G401 (cell line): ENCODE measurements at regions not wholly inside any gene's neighbourhood (a gene's known extent, or its start where the extent isn't known, plus 50 kb on each side); places are given as distances from the start of the nearest gene placed in this dataset.
"Not testable (repeated sequence)": the region's sequence is repeated elsewhere in the genome, so short reads cannot be mapped to it uniquely, and the experiment has no call there.

Experiments
- DNase-seq: peaks from one replicate; pipeline ENCODE4 v3.0.0-alpha.2; 2015; ENCODE audit warnings: low spot score
- in situ Hi-C: cut with HindIII; loops from 2 replicates; pipeline ENCODE4 v1.10.0; 2016; ENCODE audit warnings: low sequenced_read_pairs, mixed read lengths

DNA sequence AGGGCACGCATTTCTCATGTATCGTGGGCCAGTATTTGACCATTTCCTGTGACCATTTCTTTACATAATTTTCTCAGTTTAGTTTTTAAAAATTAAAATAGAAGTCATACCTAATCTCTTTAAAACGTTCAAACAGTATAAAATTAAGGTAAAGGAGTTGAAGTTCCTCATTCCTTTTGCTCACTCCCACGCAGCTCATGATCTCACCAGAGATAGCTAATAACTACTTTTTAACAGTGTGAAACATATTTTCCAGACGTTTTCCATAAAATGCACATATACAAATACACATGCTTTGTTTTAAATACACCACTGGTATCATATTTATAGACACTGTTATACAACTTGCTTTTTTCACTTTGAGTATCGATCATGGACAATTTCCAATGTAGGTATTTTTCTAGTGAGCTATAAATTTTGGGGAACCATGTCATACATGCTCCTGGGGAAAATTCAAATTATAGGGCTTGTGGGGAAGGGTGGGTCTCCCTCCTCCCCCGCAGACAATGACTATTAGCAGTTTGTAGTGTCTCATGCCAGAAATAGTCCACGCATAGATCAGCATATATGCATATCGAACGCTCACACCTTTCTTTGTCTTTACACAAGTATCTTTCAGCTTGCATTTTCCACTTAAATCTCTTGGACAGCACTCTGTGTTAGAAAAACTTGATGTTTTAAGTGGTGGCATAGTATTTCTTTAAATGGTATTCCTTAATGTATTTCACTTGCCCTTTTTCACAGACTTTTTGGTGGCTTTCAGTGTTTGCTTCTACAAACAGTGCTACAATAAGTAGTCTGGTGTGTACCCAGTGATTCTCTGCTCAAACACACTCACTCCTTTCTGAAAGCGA lies 145.5 kb upstream of the ZNF217 start:
- in situ Hi-C loops: no loop called here
- no peak for DNase-seq

DNA sequence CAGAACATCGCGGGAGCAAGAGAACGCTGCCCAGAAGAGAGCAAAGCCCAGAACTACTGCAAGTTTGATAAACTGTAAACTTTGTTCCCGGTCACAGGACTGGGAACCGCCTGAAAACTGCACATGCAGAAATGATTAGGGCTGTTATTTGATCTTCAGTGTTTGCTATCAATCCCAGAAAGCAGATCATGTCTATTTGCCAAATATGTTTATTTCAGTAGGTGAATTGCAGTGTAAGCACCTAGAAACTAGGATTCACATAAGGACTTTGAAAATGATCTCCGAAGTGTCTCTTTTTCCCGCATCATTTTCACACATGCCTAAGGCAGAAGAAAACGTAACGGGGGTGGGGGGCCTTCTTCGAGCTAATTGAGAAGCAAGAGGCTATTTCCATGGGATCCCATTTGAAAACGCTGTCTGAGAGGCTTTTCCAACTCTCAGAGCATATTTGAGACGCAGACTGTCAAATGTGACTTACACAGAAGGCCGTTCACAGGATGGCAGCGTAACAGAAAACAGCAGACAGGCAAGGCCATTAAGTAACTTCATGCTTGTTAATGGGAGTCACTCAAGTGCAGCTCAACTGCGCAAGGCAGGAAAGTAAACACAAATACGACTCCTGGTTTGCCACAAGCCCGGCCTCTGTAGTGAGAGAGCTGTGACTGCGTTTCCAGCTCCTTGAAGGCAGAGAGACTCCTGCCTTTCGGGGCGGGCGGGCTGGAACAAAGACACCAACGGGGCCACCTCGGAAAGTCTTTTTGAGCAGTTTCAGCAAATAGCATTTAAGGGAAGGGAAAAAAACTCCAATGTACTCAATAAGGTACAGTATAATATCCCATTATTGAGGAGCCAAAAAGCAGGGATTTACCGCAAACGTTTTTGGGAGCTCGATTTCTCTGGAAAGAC lies 144.7 kb upstream of the ZNF217 start:
- peak; percentile 69 for DNase-seq
- in situ Hi-C loops: no loop called here

DNA sequence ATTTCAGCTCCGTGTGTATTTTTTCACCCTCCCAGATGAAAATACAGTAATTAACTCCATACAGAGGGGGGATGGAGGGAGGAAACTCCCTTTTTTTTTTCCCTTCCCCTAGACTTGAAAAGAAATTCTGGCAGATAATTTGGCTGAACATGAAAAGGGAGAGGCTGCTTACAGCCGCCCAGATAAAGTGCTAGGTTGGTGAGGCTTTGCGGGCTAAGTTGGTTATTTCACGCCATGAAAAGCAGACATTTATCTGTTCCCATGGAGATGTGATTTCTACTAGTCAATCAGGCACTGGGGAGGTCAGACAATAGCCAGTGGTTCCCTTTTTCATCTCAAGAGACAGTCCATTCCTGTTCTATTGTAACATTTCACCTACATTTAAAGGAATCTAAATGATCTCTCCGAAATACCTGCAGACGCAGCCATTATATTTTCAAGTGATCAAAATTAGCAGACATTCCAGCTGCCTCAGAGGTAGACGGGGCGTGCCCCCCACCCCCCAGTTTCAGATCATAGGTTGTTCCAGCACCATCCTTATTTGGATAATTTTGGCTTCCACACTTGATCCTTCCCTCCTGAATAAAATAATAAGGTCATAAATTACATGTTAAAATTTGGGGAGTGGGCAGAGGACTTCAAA lies 143.9 kb upstream of the ZNF217 start:
- in situ Hi-C loops: no loop called here
- no peak for DNase-seq

DNA sequence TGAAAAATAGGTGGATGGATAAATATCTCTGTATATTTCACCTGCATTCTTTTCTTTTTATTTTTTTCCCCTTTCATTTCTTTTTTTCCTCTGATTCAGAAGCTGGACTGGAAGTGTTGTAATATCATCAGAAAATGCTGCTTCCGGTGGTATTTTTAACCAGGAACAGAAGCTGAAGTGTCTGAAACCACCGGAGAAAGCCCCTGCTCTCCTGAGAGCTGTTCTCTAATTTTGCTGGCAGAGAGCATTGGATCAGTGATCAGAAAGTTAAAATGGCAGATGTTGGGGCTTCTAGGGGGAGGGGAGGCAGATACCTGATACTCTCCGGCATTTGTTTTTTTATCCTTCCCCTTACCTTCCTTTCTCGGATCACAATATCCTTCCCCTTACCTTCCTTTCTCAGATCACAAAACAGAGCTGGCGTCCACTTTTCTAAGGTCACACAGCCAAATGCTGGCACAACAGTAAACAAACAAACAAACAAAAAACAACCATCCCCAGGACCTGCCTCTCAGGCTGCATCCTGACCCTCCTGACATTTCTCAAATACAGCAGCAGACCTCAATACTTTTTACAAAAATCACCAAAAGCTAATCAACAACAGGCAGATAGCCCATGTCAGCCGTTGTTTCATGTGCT lies 143.2 kb upstream of the ZNF217 start:
- DNase-seq: no peak
- in situ Hi-C loops: no loop called here

DNA sequence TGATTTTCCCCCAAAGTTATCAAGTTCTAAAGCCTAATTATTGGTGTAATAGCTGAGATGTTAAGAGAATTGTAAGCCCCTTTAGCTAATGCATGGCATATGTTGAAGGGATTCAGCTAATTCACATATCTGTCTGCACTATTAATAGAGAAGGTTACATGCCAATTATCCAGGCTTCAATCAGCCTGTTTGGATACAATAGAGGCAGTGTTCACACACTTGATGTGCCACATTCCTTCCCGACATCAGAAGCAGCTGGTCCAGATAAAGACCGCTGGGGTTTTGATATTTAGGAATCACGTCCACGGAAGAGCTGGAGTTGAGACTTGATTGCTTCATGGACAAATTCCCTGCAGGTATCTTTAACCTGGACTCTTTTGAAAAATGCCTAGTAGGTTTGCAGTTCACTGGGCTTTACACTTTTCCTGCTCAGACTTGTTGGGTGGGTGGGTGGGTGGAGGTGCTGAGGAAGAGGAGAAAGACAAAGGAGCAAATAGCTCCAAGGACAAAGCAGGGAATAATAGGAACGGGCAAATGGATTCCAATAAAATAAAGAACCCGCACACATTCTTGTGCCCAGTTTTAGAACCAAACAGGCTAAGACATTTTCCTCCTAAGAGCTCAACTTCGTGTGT lies 142.6 kb upstream of the ZNF217 start:
- no peak for DNase-seq
- in situ Hi-C loops: no loop called here

DNA sequence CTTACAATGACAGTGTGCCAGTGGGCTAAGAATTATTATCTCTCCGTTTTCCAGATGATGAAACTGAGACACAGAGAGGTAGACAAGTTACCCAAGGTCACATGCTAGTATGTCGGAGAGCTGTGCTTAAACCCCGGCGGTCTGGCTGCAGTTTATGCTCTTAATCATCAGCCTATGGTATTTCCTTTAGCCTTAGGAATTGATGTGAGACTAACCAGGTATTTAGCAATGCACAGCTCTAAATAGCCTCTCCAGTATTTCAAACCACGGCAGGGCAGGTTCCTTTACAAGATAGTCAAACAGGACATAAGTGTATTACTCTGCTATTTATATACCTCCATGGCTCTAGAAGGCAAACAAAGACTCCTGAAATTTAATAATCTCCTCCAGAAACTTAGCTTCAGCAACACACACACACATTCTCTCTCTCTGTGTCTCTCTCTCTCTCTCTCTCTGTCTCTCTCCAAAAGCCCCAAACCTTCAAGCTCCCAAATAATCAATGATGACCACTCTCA lies 142.0 kb upstream of the ZNF217 start:
- DNase-seq: no peak
- in situ Hi-C loops: no loop called here

DNA sequence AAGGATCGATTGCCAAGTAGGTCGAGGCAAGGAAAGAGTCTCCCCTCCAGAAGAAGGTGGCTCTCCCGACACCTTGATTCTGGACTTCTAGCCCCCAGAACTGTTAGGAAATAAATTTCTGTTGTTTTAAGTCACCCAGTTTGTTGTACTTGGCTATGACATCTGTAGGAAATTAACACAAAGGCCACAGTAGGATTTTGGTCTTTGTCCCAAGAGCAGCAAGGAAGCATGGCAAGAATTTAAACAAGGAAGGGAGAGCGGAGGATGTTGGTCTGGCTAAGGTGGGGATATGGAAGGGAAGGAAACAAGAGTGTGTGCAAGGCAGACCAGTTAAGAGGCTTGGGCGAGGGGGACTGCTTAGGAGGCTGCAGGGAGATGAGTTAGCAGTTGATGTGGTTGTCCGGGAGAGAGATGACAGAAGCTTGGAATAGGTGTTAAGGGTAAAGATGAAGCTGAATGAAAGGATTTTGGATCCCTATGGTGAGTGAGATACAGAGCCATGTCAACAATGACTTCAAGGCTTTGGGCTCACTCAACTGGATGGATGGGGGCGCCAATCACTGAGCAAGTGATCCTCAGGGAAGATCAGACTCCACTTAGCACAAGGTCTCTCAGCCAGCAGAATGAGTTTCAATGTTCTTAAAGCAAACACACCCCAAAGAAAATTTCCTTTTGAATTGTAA lies 140.5 kb upstream of the ZNF217 start:
- in situ Hi-C loops: no loop called here
- DNase-seq: no peak

DNA sequence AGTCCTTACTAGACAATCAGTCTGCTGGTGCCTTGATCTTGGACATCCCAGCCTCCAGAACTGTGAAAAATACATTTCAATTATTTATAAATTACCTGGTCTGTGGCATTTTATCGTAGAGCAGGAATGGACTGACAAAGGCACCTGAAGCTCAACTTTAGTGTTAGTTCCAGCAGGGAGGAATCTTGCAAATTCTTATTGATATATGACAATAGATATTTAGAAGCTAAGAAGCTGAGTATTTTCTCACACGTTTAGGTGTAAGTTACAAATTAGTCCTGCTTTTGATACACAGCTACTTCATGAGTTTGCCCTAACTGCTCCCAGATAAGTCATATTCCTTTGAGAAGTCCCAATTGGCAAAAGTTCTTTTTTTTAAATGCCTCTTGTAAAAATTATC lies 138.0 kb upstream of the ZNF217 start:
- in situ Hi-C loops: no loop called here
- no peak for DNase-seq

DNA sequence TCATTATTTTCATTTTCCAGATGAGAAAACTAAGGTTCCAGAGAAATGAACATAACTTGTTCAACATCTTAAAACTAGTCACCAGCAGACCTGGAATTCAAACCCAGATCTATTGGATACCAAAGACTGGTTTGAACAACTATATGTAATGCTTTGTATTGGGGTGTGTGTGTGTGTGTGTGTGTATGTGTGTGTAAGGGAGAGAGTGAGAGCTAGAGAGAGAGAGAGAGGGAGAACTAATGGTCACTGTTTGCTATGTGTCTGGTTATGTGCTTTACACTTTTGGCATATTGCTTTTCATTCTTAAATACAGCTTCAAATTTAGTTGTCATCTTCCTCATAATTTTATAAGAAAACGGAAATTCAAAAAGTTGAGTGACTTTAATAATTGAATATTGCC lies 134.7 kb upstream of the ZNF217 start:
- DNase-seq: no peak
- in situ Hi-C loops: no loop called here

DNA sequence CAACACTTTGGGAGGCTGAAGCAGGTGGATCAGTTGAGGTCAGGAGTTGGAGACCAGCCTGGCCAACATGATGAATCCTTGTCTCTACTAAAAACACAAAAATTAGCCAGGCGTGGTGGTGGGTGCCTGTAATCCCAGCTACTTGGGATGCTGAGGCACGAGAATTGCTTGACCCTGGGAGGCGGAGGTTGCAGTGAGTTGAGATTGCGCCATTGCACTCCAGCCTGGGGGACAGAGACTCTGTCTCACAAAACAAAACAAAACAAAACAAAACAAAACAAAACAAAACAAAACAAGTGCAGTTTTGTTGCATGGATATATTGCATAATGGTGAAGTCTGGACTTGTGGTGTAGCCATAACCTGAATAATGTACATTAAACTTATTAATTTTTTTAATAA lies 133.6 kb upstream of the ZNF217 start:
- in situ Hi-C loops: not testable (repeated sequence)

DNA sequence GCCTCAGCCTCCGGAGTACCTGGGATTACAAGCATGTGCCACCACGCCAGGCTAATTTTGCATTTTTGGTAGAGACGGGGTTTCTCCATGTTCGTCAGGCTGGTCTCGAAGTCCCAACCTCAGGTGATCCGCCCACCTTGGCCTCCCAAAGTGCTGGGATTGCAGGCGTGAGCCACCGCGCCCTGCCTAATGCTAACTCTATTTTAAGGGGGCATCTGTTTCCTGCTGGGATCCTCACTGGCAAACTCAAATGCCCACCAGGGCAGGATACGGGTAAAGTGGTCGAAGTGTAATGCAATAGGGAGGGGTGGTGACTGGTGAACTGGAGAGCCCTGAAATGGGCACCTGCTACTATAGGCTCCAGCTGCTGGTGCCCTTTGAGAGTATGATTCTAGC lies 131.9 kb upstream of the ZNF217 start:
- in situ Hi-C loops: no loop called here
- no peak for DNase-seq

More for the DNA sequence above, 133.6 kb upstream of the ZNF217 start:
- DNase-seq: not testable (repeated sequence)

DNA sequence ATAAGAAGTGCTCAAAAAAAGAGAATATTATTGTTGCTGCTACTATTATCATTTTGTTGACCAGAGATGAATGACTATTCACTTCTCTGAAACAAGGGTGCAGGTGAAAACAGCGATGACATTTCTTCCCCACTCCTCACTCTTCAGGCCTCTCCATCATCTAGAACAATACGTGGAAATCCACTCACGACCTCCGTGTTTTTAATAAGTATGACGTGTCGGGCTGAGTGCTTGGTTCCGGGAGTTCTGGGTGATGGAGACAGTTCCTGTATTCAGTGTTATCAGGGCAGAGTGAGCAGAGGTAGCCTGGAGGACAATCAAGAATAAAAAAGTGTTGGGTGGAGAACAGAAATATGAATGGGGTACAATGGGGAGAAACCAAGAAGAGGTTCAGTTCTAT lies 130.0 kb upstream of the ZNF217 start:
- in situ Hi-C loops: no loop called here

DNA sequence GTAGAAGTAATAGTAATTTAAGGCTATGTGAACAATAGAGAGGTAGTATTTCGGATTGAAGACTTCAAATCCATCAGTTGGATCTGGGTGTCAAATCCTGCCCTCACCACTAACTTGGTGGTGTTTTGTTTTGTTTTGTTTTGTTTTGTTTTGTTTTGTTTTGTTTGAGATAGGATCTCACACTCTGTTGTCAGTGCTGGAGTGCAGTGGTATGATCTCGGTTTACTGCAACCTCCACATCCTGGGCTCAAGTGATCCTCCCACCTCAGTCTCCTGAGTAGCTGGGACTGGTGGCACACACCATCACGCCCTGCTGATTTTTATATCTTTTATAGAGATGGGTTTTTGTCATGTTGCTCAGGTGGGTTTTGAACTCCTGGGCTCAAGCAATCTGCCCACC lies 129.4 kb upstream of the ZNF217 start:
- DNase-seq: no peak
- in situ Hi-C loops: no loop called here

More for the DNA sequence above, 130.0 kb upstream of the ZNF217 start:
- DNase-seq: no peak

DNA sequence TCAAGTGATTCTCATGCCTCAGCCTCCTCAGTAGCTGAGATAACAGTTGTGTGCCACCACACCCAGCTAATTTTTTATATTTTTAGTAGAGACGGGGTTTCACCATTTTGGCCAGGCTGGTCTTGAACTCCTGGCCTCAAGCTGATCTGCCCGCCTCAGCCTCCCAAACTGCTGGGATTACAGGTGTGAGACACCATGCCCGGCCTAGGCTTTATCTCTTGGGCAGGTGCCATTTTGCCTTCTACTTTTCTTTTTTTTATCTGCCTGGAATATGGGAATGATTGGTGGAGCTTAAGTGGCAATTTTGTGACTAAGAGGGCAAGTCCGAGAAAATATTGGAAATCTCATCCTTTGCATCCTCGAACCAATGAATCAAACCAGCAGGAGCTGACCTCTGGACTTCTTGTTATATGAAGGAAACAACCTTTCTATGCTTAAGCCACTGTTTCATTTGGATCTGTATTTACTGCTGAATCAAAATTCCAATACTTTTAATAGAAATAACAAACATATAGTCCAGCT lies 128.9 kb upstream of the ZNF217 start:
- in situ Hi-C loops: no loop called here
- no peak for DNase-seq

DNA sequence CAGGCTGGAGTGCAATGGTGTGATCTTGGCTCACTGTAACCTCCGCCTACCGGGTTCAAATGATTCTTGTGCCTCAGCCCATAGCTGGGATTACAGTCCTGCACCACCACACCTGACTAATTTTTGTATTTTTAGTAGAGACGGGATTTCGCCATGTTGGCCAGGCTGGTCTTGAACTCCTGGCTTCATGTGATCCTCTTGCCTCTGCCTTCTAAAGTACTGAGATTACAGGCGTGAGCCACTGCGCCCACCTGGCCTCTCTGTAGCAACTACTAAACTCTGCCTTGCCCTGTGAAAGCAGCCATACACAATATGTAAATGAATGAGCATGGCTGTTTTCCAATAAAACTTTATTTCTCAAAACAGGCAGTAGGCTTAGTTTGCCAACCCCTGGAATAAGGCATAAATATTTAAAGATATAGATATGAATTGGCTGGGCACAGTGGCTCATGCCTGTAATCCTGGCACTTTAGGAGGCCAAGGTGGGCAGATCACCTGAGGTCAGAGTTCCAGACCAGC lies 127.9 kb upstream of the ZNF217 start:
- in situ Hi-C loops: not testable (repeated sequence)

DNA sequence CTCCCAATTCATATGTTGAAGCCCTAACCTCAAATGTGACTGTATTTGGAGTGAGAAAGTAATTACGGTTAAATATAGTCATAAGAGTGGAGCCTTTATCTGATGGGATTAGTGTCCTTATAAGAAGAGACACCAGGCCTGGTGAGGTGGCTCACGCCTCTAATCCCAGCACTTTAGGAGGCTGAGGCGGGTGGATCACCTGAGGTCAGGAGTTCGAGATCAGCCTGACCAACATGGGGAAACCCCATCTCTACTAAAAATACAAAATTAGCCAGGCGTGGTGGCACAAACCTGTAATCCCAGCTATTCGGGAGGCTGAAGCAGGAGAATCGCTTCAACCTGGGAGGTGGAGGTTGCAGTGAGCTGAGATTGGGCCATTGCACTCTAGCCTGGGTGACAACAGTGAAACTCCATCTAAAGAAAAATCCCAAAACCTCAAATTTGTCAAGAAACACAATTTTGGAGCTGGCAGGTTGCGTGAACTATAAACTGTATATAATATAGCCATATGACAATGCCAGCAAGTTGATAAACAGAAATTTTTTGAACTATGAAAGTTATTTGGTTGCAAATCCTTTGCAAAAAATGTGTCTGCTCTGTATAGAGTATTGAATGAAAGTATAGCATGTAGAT lies 125.6 kb upstream of the ZNF217 start:
- DNase-seq, in situ Hi-C loops: not testable (repeated sequence)

More for the DNA sequence above, 127.9 kb upstream of the ZNF217 start:
- DNase-seq: not testable (repeated sequence)
